GM04503 (cell line): ENCODE measurements at regions not wholly inside any gene's neighbourhood (a gene's known extent, or its start where the extent isn't known, plus 50 kb on each side); places are given as distances from the start of the nearest gene placed in this dataset.
"Not testable (repeated sequence)": the region's sequence is repeated elsewhere in the genome, so short reads cannot be mapped to it uniquely, and the experiment has no call there.

Experiments
- DNase-seq: peaks from one replicate; pipeline ENCODE4 v3.0.0-alpha.2; 2012; ENCODE audit warnings: low read depth

GRCh38 chr10:46202405-46202804 is 84.4 kb upstream of the ANTXRL start:
- DNase-seq: not testable (repeated sequence)

DNA sequence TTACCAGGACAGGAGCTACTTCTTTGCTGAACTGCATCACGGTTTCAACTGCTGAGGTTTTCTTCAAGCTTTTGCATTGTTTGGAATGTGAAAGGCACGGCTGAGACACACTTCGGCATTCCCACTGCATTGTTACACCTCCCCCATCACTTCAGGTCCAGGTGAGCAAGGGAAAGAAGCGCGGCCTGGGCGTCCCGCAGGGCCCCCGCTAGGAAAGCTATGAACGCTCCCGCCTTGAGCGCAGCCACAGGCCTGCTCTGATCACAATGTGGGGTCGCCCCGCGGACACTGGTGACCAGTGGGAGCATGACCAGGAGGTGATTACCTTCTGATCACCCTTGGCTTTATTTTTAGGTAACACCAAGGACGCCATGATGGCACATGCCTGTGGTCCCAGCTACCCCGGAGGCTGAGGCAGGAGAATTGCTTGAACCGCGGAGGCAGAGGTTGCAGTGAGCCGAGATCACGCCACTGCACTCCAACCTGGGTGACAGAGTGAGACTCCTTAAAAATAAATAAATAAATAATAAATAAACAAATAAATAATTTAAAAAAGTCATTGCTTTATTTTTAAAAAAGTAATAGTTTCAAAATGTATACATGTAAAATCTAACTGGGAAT is 82.2 kb upstream of the ANTXRL start:
- DNase-seq: not testable (repeated sequence)

- not testable (repeated sequence) for DNase-seq
These were observed 76.4 kb upstream of the ANTXRL start for GRCh38 chr10:46210427-46210826.

GRCh38 chr10:46215426-46215825 is 71.4 kb upstream of the ANTXRL start:
- DNase-seq: no peak

GRCh38 chr10:46216003-46216634 is 70.7 kb upstream of the ANTXRL start:
- no peak for DNase-seq

- no peak for DNase-seq
These were observed 69.7 kb upstream of the ANTXRL start for GRCh38 chr10:46216836-46217751.

DNA sequence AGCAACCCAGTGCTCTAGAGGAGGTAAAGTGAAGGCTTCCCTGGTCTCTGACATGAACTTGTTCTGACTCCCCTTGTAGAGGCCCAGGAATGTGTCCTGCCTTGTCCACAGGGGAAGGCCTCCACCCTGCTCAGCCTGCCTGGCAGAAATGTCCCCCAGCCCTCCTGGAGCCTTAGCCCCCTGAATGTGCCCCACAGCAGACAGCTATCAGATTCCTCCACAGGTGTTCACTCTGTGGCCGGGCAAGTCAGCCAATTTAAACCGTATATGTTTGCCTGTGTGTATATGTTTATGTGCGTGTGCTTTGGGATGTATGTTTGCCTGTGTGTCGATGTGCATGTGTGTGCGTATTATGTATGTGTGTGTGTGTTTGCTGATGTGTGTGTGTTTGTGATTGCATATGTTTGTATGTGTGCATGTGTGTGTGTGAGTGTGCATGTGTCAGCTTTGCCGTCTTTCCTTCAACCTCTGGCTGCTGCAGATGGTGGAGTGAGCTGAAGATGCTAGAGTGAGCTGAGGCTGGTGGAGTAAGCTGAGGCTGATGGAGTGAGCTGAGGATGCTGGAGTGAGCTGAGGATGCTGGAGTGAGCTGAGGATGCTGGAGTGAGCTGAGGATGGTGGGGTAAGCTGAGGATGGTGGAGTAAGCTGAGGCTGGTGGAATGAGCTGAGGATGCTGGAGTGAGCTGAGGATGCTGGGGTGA is 68.9 kb upstream of the ANTXRL start:
- no peak for DNase-seq

- no peak for DNase-seq
These were observed 67.9 kb upstream of the ANTXRL start for GRCh38 chr10:46218921-46219320.

- DNase-seq: not testable (repeated sequence)
These were observed 67.3 kb upstream of the ANTXRL start for GRCh38 chr10:46219431-46219990.

GRCh38 chr10:46220187-46220586 is 66.6 kb upstream of the ANTXRL start:
- no peak for DNase-seq

DNA sequence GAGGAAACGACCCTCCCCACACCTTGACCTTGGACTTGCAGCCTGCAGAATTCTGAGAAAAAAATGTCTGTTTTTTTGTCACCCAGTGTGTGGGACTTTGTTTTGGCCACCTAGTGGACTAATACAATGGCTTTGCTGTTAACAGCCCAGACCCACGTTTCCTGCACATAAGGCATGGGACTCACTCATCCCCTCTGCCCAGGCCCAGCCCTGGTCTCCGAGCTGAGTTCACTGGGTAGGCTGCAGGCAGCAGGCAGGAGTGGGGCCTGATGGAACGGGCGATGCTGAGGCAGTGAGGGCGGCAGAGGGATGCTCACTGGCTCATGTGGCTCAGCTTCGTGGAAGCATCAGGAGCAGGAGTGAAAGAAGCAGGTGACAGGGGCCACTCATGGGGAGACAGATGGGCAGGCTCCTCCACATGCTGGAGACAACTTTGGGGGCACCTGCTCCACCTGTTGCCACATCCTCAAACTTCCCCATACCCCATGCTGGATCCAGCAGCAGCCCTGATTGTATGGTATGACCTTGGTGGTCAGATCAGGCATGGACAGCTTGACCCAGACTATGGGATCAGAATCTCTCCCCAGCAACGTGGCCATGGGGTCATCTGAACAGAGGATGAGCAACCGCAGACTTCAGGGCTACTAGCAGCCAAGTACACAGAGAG is 65.8 kb upstream of the ANTXRL start:
- DNase-seq: no peak

DNA sequence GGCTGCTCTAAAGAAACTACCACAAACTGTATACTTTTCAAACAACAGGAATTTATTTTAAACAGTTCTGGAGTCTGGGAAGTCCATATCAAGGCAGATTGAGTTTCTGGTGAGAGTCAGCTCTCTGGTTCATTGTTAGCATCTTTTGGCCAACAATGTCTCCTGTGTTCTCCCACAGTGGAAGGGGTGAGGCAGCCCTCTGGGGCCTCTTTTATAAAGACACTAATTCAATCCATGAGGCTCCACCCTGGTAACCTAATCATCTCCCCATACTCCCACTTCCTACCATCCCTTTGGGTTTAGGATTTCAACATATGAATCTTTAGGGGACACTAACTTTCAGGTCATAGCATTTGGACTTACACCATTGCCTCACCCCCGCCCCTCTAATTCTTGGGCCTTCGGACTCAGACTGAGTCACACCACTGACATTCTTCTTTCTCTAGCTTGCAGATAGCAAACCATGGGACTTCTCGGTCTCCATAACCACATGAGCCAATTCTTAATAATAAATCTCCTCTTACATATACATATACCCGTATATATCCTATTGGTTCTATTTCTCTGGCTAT is 64.3 kb upstream of the ANTXRL start:
- no peak for DNase-seq

DNA sequence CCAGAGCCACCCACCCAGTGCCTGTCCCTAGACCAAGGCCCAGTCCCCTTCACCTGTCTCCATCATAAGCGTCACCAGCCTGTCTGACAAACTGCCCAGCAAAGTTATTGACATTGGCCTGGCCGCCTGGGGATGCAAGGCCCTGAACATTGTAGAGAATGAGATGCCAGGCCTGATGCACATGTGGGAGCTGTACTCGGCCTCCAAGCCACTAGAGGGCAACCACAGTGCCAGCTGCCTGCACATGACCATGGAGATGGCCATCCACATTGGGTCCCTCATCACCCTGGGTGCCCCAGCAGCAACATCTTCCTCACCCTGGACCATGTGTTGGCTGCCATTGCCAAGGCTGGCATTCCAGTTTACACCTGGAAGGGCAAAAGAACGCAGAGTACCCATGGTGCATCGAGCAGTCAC is 63.7 kb upstream of the ANTXRL start:
- DNase-seq: no peak

- DNase-seq: no peak
These were observed 63.0 kb upstream of the ANTXRL start for GRCh38 chr10:46223626-46224413.

- DNase-seq: no peak
These were observed 62.4 kb upstream of the ANTXRL start for GRCh38 chr10:46224414-46224682.

DNA sequence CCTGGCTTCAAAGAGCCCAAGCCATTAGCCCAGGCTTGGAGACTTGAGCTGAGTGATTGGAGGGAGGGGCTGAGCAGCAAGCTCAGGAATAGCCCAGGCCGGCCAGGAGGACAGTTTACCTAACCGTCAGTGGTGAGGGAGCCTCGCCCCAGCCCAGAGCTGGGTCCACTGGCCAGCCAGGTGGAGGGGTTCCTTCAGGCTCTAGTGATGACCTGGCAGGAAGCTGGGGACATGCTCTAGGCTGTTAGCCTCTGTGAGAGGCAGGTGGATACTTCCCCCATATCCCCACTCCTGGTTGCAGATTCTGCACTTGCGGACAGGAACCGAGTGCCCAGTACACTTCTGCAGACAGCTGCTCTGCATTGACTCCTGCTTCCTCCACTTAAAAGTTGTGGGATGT is 61.2 kb upstream of the ANTXRL start:
- DNase-seq: no peak

- DNase-seq: no peak
These were observed 60.6 kb upstream of the ANTXRL start for GRCh38 chr10:46226232-46226631.

- DNase-seq: no peak
These were observed 59.8 kb upstream of the ANTXRL start for GRCh38 chr10:46226900-46227558.

GRCh38 chr10:46227571-46227935 is 59.2 kb upstream of the ANTXRL start:
- DNase-seq: no peak

DNA sequence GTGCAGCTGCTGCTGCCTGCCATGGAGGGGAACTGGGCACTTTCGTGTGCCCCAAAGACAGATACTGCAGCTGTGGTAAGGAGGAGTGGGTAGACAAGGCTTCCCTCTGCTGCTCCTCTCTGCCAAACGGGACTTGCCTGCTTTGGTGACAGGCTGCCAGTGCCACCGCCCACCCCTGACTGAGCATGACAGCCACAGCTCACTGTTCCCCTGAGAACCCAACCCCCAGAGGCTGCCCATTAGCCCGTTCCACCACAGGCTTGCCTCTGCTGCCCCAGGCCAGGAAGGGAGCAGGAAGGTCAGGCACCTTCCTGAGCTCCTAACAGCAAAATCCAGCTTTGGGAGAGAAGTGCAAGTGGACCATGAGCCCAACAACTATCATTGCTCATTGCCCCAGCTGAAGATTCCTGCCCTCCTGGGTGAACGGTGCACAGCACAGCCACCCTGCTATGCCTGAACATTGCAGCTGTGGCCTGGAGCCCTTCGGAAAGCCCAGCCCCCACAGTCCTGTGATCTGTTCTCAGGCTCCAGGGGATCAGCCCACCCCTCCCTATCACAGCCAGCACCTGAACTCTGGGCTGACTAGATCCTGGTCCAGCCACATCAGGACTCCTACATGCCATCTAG is 58.7 kb upstream of the ANTXRL start:
- no peak for DNase-seq
